ENCODE measurements at regions not wholly inside any gene's neighbourhood (a gene's known extent, or its start where the extent isn't known, plus 50 kb on each side); places are given as distances from the start of the nearest gene placed in this dataset.
A peak's percentile ranks its signal among the peaks of the same experiment; 100 is the strongest.

- TF ChIP-seq, protein P1, sequence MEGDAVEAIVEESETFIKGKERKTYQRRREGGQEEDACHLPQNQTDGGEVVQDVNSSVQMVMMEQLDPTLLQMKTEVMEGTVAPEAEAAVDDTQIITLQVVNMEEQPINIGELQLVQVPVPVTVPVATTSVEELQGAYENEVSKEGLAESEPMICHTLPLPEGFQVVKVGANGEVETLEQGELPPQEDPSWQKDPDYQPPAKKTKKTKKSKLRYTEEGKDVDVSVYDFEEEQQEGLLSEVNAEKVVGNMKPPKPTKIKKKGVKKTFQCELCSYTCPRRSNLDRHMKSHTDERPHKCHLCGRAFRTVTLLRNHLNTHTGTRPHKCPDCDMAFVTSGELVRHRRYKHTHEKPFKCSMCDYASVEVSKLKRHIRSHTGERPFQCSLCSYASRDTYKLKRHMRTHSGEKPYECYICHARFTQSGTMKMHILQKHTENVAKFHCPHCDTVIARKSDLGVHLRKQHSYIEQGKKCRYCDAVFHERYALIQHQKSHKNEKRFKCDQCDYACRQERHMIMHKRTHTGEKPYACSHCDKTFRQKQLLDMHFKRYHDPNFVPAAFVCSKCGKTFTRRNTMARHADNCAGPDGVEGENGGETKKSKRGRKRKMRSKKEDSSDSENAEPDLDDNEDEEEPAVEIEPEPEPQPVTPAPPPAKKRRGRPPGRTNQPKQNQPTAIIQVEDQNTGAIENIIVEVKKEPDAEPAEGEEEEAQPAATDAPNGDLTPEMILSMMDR (IDR thresholded peaks at IDR 0.05; ENCODE audit: control insufficient read depth, extremely low read depth, insufficient read depth), result peak; percentile 58
- H3K4me3 ChIP-seq (ENCODE audit: low read depth, low read length), result no peak overlapping the region
- no peak for DNase-seq (ENCODE audit: low read depth)
These were observed 90.6 kb downstream of the PAX1 start for GRCh38 chr20:21796059-21796458.

DNA sequence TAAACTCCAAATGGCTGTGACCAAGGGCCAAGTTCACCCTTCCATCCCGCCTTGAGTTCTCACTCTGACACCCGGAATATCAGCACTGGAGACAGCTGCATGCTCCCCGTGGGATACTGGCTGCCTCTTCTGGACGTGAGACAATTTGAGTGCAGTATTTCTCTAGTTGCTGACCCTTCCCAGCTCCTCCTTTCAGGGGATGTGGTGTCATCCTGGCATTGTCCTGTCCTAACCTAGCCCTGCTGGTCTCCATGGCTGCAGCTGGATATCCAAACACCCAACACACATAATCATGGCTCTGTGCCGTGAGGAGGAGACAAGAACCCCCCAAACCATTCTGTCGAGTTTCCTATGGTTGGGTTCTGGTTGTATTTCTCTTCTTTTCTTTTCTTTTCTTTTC lies 82.6 kb downstream of the PAX1 start:
- H3K4me3 ChIP-seq (ENCODE audit: low read depth, low read length), result no peak overlapping the region
- DNase-seq (ENCODE audit: low read depth), result no peak
- TF ChIP-seq, protein P1 (IDR thresholded peaks at IDR 0.05; ENCODE audit: control insufficient read depth, extremely low read depth, insufficient read depth), result no peak

DNA sequence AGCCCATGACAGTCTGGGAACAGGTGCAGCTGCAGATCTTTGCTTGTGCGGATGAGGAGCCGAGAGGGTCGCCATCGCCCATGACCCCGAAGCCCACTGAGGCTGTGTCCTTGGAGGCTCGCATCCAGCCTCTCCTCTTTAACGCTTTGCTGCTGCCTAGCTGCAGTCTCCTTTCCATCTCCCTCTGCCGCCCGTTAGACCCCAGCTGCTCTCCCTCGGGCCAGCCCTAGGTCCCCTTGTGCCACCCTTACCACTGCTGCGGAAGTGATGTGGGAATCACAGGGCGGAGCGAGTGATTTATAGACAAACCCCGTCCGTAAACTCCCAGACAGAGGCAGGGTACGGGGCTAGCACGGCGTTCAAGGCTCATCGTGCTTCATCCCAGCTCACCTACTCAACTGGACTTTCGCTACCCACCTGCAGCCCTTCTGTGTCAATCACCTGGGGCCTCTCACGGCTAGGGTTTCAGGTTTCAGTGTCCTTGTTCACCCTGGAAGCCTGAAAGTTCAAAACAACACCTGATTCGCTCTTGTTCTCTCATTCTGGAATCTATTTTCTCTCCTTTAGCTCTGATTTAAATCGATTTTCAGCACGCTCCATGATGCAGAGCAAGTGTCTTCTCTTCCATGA lies 76.1 kb downstream of the PAX1 start:
- no peak for DNase-seq (ENCODE audit: low read depth)
- TF ChIP-seq, protein P1 (IDR thresholded peaks at IDR 0.05; ENCODE audit: control insufficient read depth, extremely low read depth, insufficient read depth), result no peak

DNA sequence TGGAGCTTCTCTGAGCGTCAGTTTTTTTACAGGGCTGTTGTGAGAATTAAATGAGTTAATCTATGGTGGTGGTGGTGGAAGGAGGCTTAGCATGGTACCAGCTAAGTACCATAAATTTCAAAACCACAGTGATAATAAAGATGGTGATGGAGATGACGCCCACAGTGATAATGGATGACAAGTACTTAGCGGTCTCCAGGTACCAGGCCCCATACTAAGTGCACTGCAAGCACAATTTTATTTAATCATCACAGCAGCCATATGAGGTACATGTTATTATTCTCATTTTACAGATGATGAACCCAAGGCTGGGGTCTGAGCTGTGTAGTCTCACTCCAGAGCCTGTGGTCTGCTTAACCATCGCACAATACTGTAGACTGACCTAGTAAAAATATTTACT lies 75.1 kb downstream of the PAX1 start:
- no peak overlapping the region for H3K4me3 ChIP-seq (ENCODE audit: low read depth, low read length)
- TF ChIP-seq, protein P1 (IDR thresholded peaks at IDR 0.05; ENCODE audit: control insufficient read depth, extremely low read depth, insufficient read depth), result no peak

More for the DNA sequence above, 76.1 kb downstream of the PAX1 start:
- H3K4me3 ChIP-seq (ENCODE audit: low read depth, low read length), result no peak overlapping the region

More for the DNA sequence above, 75.1 kb downstream of the PAX1 start:
- DNase-seq (ENCODE audit: low read depth), result no peak
